ENCODE measurements at regions not wholly inside any gene's neighbourhood (a gene's known extent, or its start where the extent isn't known, plus 50 kb on each side); places are given as distances from the start of the nearest gene placed in this dataset.

- TF ChIP-seq, protein P1, sequence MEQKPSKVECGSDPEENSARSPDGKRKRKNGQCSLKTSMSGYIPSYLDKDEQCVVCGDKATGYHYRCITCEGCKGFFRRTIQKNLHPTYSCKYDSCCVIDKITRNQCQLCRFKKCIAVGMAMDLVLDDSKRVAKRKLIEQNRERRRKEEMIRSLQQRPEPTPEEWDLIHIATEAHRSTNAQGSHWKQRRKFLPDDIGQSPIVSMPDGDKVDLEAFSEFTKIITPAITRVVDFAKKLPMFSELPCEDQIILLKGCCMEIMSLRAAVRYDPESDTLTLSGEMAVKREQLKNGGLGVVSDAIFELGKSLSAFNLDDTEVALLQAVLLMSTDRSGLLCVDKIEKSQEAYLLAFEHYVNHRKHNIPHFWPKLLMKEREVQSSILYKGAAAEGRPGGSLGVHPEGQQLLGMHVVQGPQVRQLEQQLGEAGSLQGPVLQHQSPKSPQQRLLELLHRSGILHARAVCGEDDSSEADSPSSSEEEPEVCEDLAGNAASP (CRISPR knock-in tag; IDR thresholded peaks at IDR 0.05; ENCODE audit: borderline replicate concordance), result peak; percentile 46; the same call in 1 of the 2 replicates
- TF ChIP-seq, protein P2, sequence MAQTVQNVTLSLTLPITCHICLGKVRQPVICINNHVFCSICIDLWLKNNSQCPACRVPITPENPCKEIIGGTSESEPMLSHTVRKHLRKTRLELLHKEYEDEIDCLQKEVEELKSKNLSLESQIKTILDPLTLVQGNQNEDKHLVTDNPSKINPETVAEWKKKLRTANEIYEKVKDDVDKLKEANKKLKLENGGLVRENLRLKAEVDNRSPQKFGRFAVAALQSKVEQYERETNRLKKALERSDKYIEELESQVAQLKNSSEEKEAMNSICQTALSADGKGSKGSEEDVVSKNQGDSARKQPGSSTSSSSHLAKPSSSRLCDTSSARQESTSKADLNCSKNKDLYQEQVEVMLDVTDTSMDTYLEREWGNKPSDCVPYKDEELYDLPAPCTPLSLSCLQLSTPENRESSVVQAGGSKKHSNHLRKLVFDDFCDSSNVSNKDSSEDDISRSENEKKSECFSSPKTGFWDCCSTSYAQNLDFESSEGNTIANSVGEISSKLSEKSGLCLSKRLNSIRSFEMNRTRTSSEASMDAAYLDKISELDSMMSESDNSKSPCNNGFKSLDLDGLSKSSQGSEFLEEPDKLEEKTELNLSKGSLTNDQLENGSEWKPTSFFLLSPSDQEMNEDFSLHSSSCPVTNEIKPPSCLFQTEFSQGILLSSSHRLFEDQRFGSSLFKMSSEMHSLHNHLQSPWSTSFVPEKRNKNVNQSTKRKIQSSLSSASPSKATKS (CRISPR knock-in tag; IDR thresholded peaks at IDR 0.05), result no peak
- TF ChIP-seq KDM1A (CRISPR knock-in tag; IDR thresholded peaks at IDR 0.05), result no peak
- peak; percentile 76 for TF ChIP-seq SOX5 (CRISPR knock-in tag; IDR thresholded peaks at IDR 0.05; ENCODE audit: borderline replicate concordance)
- 0 out of 2 replicates have a peak, but pooled peaks have one; percentile 38 for TF ChIP-seq SOX13 (IDR thresholded peaks at IDR 0.05)
- TF ChIP-seq SOX13 (CRISPR knock-in tag; conservative IDR thresholded peaks at IDR 0.05 in 1 of 2, IDR thresholded peaks at IDR 0.05 in 1 of 2), result peak in 1 of 2 experiments; percentile 80; a peak in 2 of 4 replicates
- no peak for TF ChIP-seq SMARCE1 (IDR thresholded peaks at IDR 0.05; ENCODE audit: borderline replicate concordance)
- TF ChIP-seq ZNF782 (CRISPR knock-in tag; IDR thresholded peaks at IDR 0.05; ENCODE audit: borderline replicate concordance), result no peak
- no peak for TF ChIP-seq IRF2 (CRISPR knock-in tag; IDR thresholded peaks at IDR 0.05)
- TF ChIP-seq FOXA3 (CRISPR knock-in tag; IDR thresholded peaks at IDR 0.05), result peak; percentile 61; the same call in 1 of the 2 replicates
- no peak for TF ChIP-seq FOXP1 (IDR thresholded peaks at IDR 0.05)
- TF ChIP-seq FOXP1 (CRISPR knock-in tag; IDR thresholded peaks at IDR 0.05), result peak; percentile 79
- no peak for TF ChIP-seq TGIF2 (CRISPR knock-in tag; IDR thresholded peaks at IDR 0.05)
- TF ChIP-seq EED (CRISPR knock-in tag; IDR thresholded peaks at IDR 0.05), result no peak
- TF ChIP-seq ZNF484 (CRISPR knock-in tag; IDR thresholded peaks at IDR 0.05; ENCODE audit: borderline replicate concordance, low read depth), result no peak
- TF ChIP-seq ZMYM2 (CRISPR knock-in tag; IDR thresholded peaks at IDR 0.05), result no peak
- TF ChIP-seq, protein P3, sequence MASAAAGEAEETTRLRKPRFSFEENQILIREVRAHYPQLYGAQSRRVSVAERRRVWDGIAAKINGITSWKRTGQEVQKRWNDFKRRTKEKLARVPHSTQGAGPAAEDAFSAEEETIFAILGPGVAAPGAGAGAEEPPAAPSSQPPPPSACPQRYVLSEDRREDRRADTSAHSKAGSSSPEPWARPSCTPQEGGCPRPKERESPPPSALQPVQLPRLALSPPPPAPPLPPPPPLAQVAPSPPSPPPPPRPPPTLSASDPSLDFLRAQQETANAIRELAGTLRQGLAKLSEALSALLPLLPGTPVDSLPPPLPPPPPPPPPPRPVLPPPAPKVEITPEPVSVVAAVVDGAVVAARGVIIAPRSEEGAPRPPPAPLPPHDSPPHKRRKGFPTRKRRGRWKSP (CRISPR knock-in tag; IDR thresholded peaks at IDR 0.05), result no peak
- no peak for TF ChIP-seq ZNF557 (CRISPR knock-in tag; IDR thresholded peaks at IDR 0.05)
- 0 out of 2 replicates have a peak, but pooled peaks have one; percentile 21 for TF ChIP-seq ZNF331 (CRISPR knock-in tag; IDR thresholded peaks at IDR 0.05)
- no peak for TF ChIP-seq HNRNPH1 (optimal IDR thresholded peaks at IDR 0.05; ENCODE audit: low read depth, low read length)
- TF ChIP-seq MED1 (CRISPR knock-in tag; IDR thresholded peaks at IDR 0.05), result no peak
- no peak for TF ChIP-seq MTF1 (CRISPR knock-in tag; IDR thresholded peaks at IDR 0.05)
- TF ChIP-seq GABPB1 (CRISPR knock-in tag; IDR thresholded peaks at IDR 0.05), result no peak
- TF ChIP-seq GATAD1 (CRISPR knock-in tag; IDR thresholded peaks at IDR 0.05), result no peak
- peak; percentile 19; the same call in 1 of the 2 replicates for TF ChIP-seq CREM (IDR thresholded peaks at IDR 0.05)
- TF ChIP-seq CREM (CRISPR knock-in tag; IDR thresholded peaks at IDR 0.05), result no peak
- TF ChIP-seq HDAC1 (CRISPR knock-in tag; IDR thresholded peaks at IDR 0.05), result peak; percentile 51; the same call in 1 of the 2 replicates
- TF ChIP-seq, protein P4, sequence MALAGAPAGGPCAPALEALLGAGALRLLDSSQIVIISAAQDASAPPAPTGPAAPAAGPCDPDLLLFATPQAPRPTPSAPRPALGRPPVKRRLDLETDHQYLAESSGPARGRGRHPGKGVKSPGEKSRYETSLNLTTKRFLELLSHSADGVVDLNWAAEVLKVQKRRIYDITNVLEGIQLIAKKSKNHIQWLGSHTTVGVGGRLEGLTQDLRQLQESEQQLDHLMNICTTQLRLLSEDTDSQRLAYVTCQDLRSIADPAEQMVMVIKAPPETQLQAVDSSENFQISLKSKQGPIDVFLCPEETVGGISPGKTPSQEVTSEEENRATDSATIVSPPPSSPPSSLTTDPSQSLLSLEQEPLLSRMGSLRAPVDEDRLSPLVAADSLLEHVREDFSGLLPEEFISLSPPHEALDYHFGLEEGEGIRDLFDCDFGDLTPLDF (CRISPR knock-in tag; IDR thresholded peaks at IDR 0.05), result no peak
- TF ChIP-seq FOXA1 (IDR thresholded peaks at IDR 0.05), result no peak
- TF ChIP-seq FOXA1 (CRISPR knock-in tag; IDR thresholded peaks at IDR 0.05), result peak; percentile 32; the same call in 1 of the 2 replicates
- TF ChIP-seq RARA (CRISPR knock-in tag; IDR thresholded peaks at IDR 0.05), result 0 out of 2 replicates have a peak, but pooled peaks have one; percentile 9
Observed at GRCh38 chr16:82533189-82533588, 93.6 kb upstream of the CDH13 start (continued).
